Thyroid gland (tissue), 4 donors: ENCODE measurements at regions not wholly inside any gene's neighbourhood (a gene's known extent, or its start where the extent isn't known, plus 50 kb on each side); places are given as distances from the start of the nearest gene placed in this dataset.

Experiments used
- DNase-seq, 2 donors: peaks; one replicate each; pipeline ENCODE4 v3.0.0-alpha.2; 2019
- H3K27ac ChIP-seq, 3 donors: fragments of 200-600 bp; sonication (generic); 1 replicate in 2 of 3; 2 replicates in 1 of 3; pipeline ENCODE4 v1.5.1; 2016 to 2019; ENCODE audit warnings: mild to moderate bottlenecking in 1 of 3, moderate library complexity in 1 of 3
- H3K27me3 ChIP-seq: fragments of 200-600 bp; sonication (generic); one replicate; pipeline ENCODE4 v1.5.1; 2019
- H3K36me3 ChIP-seq, 2 donors: fragments of 200-600 bp; sonication (generic); one replicate each; pipeline ENCODE4 v1.5.1; 2016 to 2019
- H3K4me1 ChIP-seq, 2 donors: fragments of 200-600 bp; sonication (generic); one replicate each; pipeline ENCODE4 v1.5.1; 2017 to 2019
- H3K4me3 ChIP-seq, 3 donors: fragments of 200-600 bp; sonication (generic); replicated peaks in 1 of 3; 1 replicate in 2 of 3; 2 replicates in 1 of 3; pipeline ENCODE4 v1.5.1; 2016; ENCODE audit warnings: mild to moderate bottlenecking in 1 of 3
- H3K9me3 ChIP-seq: fragments of 200-600 bp; sonication (generic); one replicate; pipeline ENCODE4 v1.5.1; 2017
- CTCF ChIP-seq, 6 experiments: fragments of 200-600 bp in 3 of 6; fragments of 450-650 bp in 3 of 6; sonication (generic) in 3 of 6; IDR thresholded peaks; one replicate each; pipeline ENCODE4 v1.5.1; 2016 to 2019; ENCODE audit warnings: antibody characterized with exemption in 6 of 6, mild to moderate bottlenecking in 2 of 6, inconsistent platforms in 1 of 6, moderate library complexity in 1 of 6
- POLR2A ChIP-seq, 2 donors: fragments of 450-650 bp; IDR thresholded peaks; one replicate each; pipeline ENCODE4 v1.6.1; 2017; ENCODE audit warnings: antibody characterized with exemption in 2 of 2, mild to moderate bottlenecking in 2 of 2, moderate library complexity in 1 of 2
- WGBS, 2 donors: methylation state at CpG; one replicate each; pipeline ENCODE4 v1.1.5; 2017; 5-methylcytosine and 5-hydroxymethylcytosine counted together
- intact Hi-C: fragments of 100-400 bp; cut with DNase I; formaldehyde crosslinking; loops from one replicate; pipeline ENCODE4 v1.15.1; 2023

GRCh38 chr15:39194106-39194830 lies 386.6 kb upstream of the THBS1 start:
- 83 to 93% methylated on average over 2 of the region's 2 CpGs for WGBS, 2 donors
- intact Hi-C loops = no loop called here
- Histone ChIP-seq H3K27ac (no peak overlapping the region), H3K4me3 (no peak overlapping the region), H3K27me3 (no peaks in the 10 kb centered on the region), H3K9me3 (no peaks in the 10 kb centered on the region), H3K4me1 (peaks cover 15 to 16% of the 10 kb centered on the region in 2 donors), H3K36me3 (no peaks in the 10 kb centered on the region)
- no peak for TF ChIP-seq CTCF (IDR thresholded peaks at IDR 0.05)
- TF ChIP-seq POLR2A (IDR thresholded peaks at IDR 0.05) = no peak
- no peak for DNase-seq

- TF ChIP-seq POLR2A (IDR thresholded peaks at IDR 0.05) = no peak
- TF ChIP-seq CTCF (IDR thresholded peaks at IDR 0.05) = no peak
- Histone ChIP-seq H3K4me1 (peaks cover 18 to 25% of the 10 kb centered on the region in 2 donors), H3K27me3 (no peaks in the 10 kb centered on the region), H3K4me3 (no peak overlapping the region), H3K27ac (no peak overlapping the region), H3K36me3 (no peaks in the 10 kb centered on the region), H3K9me3 (no peaks in the 10 kb centered on the region)
- DNase-seq = no peak
- 72 to 78% methylated on average over 3 of the region's 3 CpGs for WGBS, 2 donors
- intact Hi-C loops = no loop called here
Measured at GRCh38 chr15:39195961-39196486, 384.9 kb upstream of the THBS1 start.

- Histone ChIP-seq H3K27ac (peak overlapping the region; percentile 63 to 87 (median 66)), H3K36me3 (no peaks in the 10 kb centered on the region)
- intact Hi-C loops = no loop called here
Measured at GRCh38 chr15:39198044-39199000, 382.6 kb upstream of the THBS1 start.

GRCh38 chr15:39199076-39199475 lies 381.8 kb upstream of the THBS1 start:
- Histone ChIP-seq H3K9me3 (no peaks in the 10 kb centered on the region), H3K4me3 (no peak overlapping the region), H3K27ac (peak overlapping the region; percentile 63 to 87 (median 66)), H3K27me3 (no peaks in the 10 kb centered on the region), H3K36me3 (no peaks in the 10 kb centered on the region), H3K4me1 (peaks cover 18 to 25% of the 10 kb centered on the region in 2 donors)
- DNase-seq = peak; percentile 74 to 83
- TF ChIP-seq CTCF (IDR thresholded peaks at IDR 0.05) = no peak
- no peak for TF ChIP-seq POLR2A (IDR thresholded peaks at IDR 0.05)
- 25 to 30% methylated on average over 2 of the region's 2 CpGs for WGBS, 2 donors
- intact Hi-C loops = no loop called here

More at GRCh38 chr15:39198044-39199000, 382.6 kb upstream of the THBS1 start:
- 24 to 34% methylated on average over 6 of the region's 6 CpGs for WGBS, 2 donors
- H3K4me1 ChIP-seq = peaks cover 18 to 25% of the 10 kb centered on the region in 2 donors
- no peaks in the 10 kb centered on the region for H3K9me3 ChIP-seq
- no peak overlapping the region for H3K4me3 ChIP-seq
- DNase-seq = peak; percentile 77
- no peak for TF ChIP-seq POLR2A (IDR thresholded peaks at IDR 0.05)
- no peak for TF ChIP-seq CTCF (IDR thresholded peaks at IDR 0.05)
- H3K27me3 ChIP-seq = no peaks in the 10 kb centered on the region
